Gastroesophageal sphincter (tissue), 4 donors: ENCODE measurements at regions not wholly inside any gene's neighbourhood (a gene's known extent, or its start where the extent isn't known, plus 50 kb on each side); places are given as distances from the start of the nearest gene placed in this dataset.

Experiments
- ATAC-seq: fragments of 150-250 bp; one replicate; pipeline ENCODE4 v1.9.1; 2016; ENCODE audit warnings: mild to moderate bottlenecking, moderate library complexity
- H3K27ac ChIP-seq, 4 donors: fragments of 200-600 bp; sonication (generic) in 3 of 4; 1 replicate in 3 of 4; 2 replicates in 1 of 4; pipeline ENCODE4 v1.5.1; 2016 to 2019
- H3K27me3 ChIP-seq: fragments of 200-600 bp; sonication (generic); one replicate; pipeline ENCODE4 v1.5.1; 2019
- H3K36me3 ChIP-seq, 2 donors: fragments of 200-600 bp; sonication (generic); one replicate each; pipeline ENCODE4 v1.5.1; 2019; ENCODE audit warnings: control low read depth in 1 of 2
- H3K4me1 ChIP-seq, 3 donors: fragments of 200-600 bp; sonication (generic); 1 replicate in 2 of 3; 2 replicates in 1 of 3; pipeline ENCODE4 v1.5.1; 2016 to 2019; ENCODE audit warnings: control low read depth in 2 of 3
- H3K4me3 ChIP-seq, 2 donors: fragments of 200-600 bp; sonication (generic); one replicate each; pipeline ENCODE4 v1.5.1; 2019; ENCODE audit warnings: mild to moderate bottlenecking in 1 of 2, moderate library complexity in 1 of 2
- H3K9me3 ChIP-seq, 3 donors: fragments of 200-600 bp; sonication (generic); one replicate each; pipeline ENCODE4 v1.5.1; 2017 to 2019; ENCODE audit warnings: control low read depth in 2 of 3
- EP300 ChIP-seq: sonication (generic); formaldehyde crosslinking; IDR thresholded peaks from one replicate; pipeline ENCODE4 v1.6.1; 2017; ENCODE audit warnings: antibody characterized with exemption, mild to moderate bottlenecking
- POLR2A ChIP-seq, 2 donors: fragments of 450-650 bp; IDR thresholded peaks; one replicate each; pipeline ENCODE4 v1.6.1; 2017; ENCODE audit warnings: antibody characterized with exemption in 2 of 2, mild to moderate bottlenecking in 2 of 2, moderate library complexity in 1 of 2
- POLR2AphosphoS5 ChIP-seq: sonication (generic); formaldehyde crosslinking; IDR thresholded peaks from one replicate; pipeline ENCODE4 v1.6.1; 2017; ENCODE audit warnings: antibody characterized with exemption
- WGBS, 2 donors: methylation state at CpG; one replicate each; pipeline ENCODE4 v1.1.5; 2018; ENCODE audit warnings: low coverage in 1 of 2; 5-methylcytosine and 5-hydroxymethylcytosine counted together
- TF ChIP-seq, protein P1 (sequence below), 4 experiments: fragments of 200-600 bp in 2 of 4; fragments of 450-650 bp in 2 of 4; sonication (generic) in 1 of 4; IDR thresholded peaks; one replicate each; pipeline ENCODE4 v1.5.1; 2017 to 2019; ENCODE audit warnings: antibody characterized with exemption in 4 of 4, mild to moderate bottlenecking in 2 of 4, moderate library complexity in 2 of 4

DNA sequence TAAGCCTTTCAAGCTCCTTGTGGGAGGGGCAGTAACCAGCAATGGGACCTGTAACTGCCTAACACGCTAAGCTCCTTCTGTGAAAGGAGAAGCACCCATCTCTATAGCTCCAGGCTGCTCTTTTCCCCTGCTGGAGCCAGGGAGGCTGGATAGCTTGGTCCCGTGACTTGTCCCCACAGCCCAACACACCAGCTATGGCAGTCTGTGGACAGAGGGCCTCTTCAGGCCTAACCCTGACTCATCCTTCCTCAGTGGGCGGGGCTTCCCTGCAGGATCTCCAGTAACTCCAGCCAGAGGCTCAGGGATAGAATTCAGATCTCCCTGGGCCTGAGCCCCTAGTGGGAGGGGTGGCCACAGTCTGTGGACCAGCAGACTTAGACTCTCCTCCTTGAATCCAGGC lies 1290.1 kb downstream of the PCDH7 start:
- Histone ChIP-seq H3K4me1 (no peaks in the 10 kb centered on the region), H3K4me3 (no peak overlapping the region), H3K27ac (no peak overlapping the region), H3K27me3 (no peaks in the 10 kb centered on the region), H3K9me3 (no peaks in the 10 kb centered on the region), H3K36me3 (no peaks in the 10 kb centered on the region)
- ATAC-seq = no peak
- no CpG with 5 or more reads among the region's 3 CpGs for WGBS, 2 donors
- no peak for TF ChIP-seq POLR2AphosphoS5
- no peak for TF ChIP-seq EP300
- TF ChIP-seq, protein P1, sequence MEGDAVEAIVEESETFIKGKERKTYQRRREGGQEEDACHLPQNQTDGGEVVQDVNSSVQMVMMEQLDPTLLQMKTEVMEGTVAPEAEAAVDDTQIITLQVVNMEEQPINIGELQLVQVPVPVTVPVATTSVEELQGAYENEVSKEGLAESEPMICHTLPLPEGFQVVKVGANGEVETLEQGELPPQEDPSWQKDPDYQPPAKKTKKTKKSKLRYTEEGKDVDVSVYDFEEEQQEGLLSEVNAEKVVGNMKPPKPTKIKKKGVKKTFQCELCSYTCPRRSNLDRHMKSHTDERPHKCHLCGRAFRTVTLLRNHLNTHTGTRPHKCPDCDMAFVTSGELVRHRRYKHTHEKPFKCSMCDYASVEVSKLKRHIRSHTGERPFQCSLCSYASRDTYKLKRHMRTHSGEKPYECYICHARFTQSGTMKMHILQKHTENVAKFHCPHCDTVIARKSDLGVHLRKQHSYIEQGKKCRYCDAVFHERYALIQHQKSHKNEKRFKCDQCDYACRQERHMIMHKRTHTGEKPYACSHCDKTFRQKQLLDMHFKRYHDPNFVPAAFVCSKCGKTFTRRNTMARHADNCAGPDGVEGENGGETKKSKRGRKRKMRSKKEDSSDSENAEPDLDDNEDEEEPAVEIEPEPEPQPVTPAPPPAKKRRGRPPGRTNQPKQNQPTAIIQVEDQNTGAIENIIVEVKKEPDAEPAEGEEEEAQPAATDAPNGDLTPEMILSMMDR (IDR thresholded peaks at IDR 0.05) = no peak
- TF ChIP-seq POLR2A (IDR thresholded peaks at IDR 0.05) = no peak

GRCh38 chr4:32022071-32022470 lies 1301.9 kb downstream of the PCDH7 start:
- no peak for TF ChIP-seq POLR2AphosphoS5
- TF ChIP-seq POLR2A (IDR thresholded peaks at IDR 0.05) = no peak
- TF ChIP-seq EP300 = no peak
- TF ChIP-seq, protein P1 (IDR thresholded peaks at IDR 0.05) = no peak
- no peaks in the 10 kb centered on the region for H3K36me3 ChIP-seq

GRCh38 chr4:32025851-32026459 lies 1305.8 kb downstream of the PCDH7 start:
- Histone ChIP-seq H3K36me3 (no peaks in the 10 kb centered on the region), H3K4me3 (no peak overlapping the region), H3K9me3 (no peaks in the 10 kb centered on the region), H3K4me1 (no peaks in the 10 kb centered on the region), H3K27ac (no peak overlapping the region), H3K27me3 (no peaks in the 10 kb centered on the region)
- 91 to 92% methylated on average over 2 to 5 of the region's 5 CpGs for WGBS, 2 donors
- TF ChIP-seq EP300 (no peak), POLR2A (IDR thresholded peaks at IDR 0.05) (no peak), POLR2AphosphoS5 (no peak)
- TF ChIP-seq, protein P1 (IDR thresholded peaks at IDR 0.05) = no peak
- no peak for ATAC-seq

More at GRCh38 chr4:32022071-32022470, 1301.9 kb downstream of the PCDH7 start:
- no peaks in the 10 kb centered on the region for H3K9me3 ChIP-seq
- no peaks in the 10 kb centered on the region for H3K4me1 ChIP-seq
- 38 to 60% methylated on average over 1 of the region's 1 CpG for WGBS, 2 donors
- no peak overlapping the region for H3K27ac ChIP-seq
- ATAC-seq = no peak
- H3K4me3 ChIP-seq = no peak overlapping the region
- H3K27me3 ChIP-seq = no peaks in the 10 kb centered on the region

- H3K9me3 ChIP-seq = no peaks in the 10 kb centered on the region
- ATAC-seq = no peak
- H3K27me3 ChIP-seq = no peaks in the 10 kb centered on the region
- H3K27ac ChIP-seq = no peak overlapping the region
- no peaks in the 10 kb centered on the region for H3K36me3 ChIP-seq
- H3K4me1 ChIP-seq = no peaks in the 10 kb centered on the region
- TF ChIP-seq, protein P1 (IDR thresholded peaks at IDR 0.05) = no peak
- TF ChIP-seq EP300 (no peak), POLR2A (IDR thresholded peaks at IDR 0.05) (no peak), POLR2AphosphoS5 (no peak)
- no peak overlapping the region for H3K4me3 ChIP-seq
Observed at GRCh38 chr4:32030406-32030805, 1310.2 kb downstream of the PCDH7 start.

GRCh38 chr4:32031026-32031425 lies 1310.9 kb downstream of the PCDH7 start:
- H3K36me3 ChIP-seq = no peaks in the 10 kb centered on the region
- H3K27me3 ChIP-seq = no peaks in the 10 kb centered on the region
- no peak for ATAC-seq
- TF ChIP-seq, protein P1 (IDR thresholded peaks at IDR 0.05) = no peak
- TF ChIP-seq EP300 (no peak), POLR2AphosphoS5 (no peak), POLR2A (IDR thresholded peaks at IDR 0.05) (no peak)
- no peaks in the 10 kb centered on the region for H3K4me1 ChIP-seq
- H3K27ac ChIP-seq = no peak overlapping the region
- WGBS, 2 donors = 74 to 86% methylated on average over 2 of the region's 2 CpGs
- H3K4me3 ChIP-seq = no peak overlapping the region
- H3K9me3 ChIP-seq = no peaks in the 10 kb centered on the region
